Keratinocyte (primary cell): ENCODE measurements at regions not wholly inside any gene's neighbourhood (a gene's known extent, or its start where the extent isn't known, plus 50 kb on each side); places are given as distances from the start of the nearest gene placed in this dataset.

Experiments
- DNase-seq: peaks from one replicate; pipeline ENCODE4 v3.0.0-alpha.2; 2011; ENCODE audit warnings: low read depth, missing footprints, low spot score
- FAIRE-seq: peaks from 2 replicates; lab custom pipeline; 2011; peaks lifted over from hg19 to GRCh38; lab: Jason Lieb, UNC
- H2AFZ ChIP-seq: 2 replicates; pipeline ENCODE4 v1.6.0; 2012; ENCODE audit warnings: low read length, control low read depth, inconsistent platforms; ENCODE audit not compliant: control insufficient read depth
- H3K27ac ChIP-seq: 2 replicates; pipeline ENCODE4 v1.5.1; 2011; ENCODE audit warnings: low read length; ENCODE audit not compliant: control insufficient read depth, insufficient read depth
- H3K27me3 ChIP-seq: 3 replicates; pipeline ENCODE4 v1.6.0; 2011; ENCODE audit warnings: low read length; ENCODE audit not compliant: control insufficient read depth, insufficient read depth; ENCODE audit errors: extremely low read depth
- H3K36me3 ChIP-seq, 2 experiments: 2 replicates in 1 of 2; 3 replicates in 1 of 2; pipeline ENCODE4 v1.5.1; 2011; ENCODE audit warnings: low read length in 2 of 2, mild to moderate bottlenecking in 1 of 2; ENCODE audit not compliant: control insufficient read depth in 2 of 2, insufficient read depth in 2 of 2; ENCODE audit errors: extremely low read depth in 1 of 2
- H3K4me1 ChIP-seq: 3 replicates; pipeline ENCODE4 v1.5.1; 2011; ENCODE audit warnings: low read length; ENCODE audit not compliant: control insufficient read depth, insufficient read depth; ENCODE audit errors: extremely low read depth
- H3K4me2 ChIP-seq: 3 replicates; pipeline ENCODE4 v1.6.0; 2011; ENCODE audit warnings: low read depth, low read length; ENCODE audit not compliant: control insufficient read depth, insufficient read depth; ENCODE audit errors: extremely low read depth
- H3K4me3 ChIP-seq, 3 experiments: fragments of 200-600 bp in 1 of 3; sonication (generic) in 1 of 3; 2 replicates in 2 of 3; 3 replicates in 1 of 3; pipeline ENCODE4 v1.5.1; 2011 to 2016; ENCODE audit warnings: low read length in 3 of 3, mild to moderate bottlenecking in 3 of 3, control low read depth in 2 of 3, inconsistent platforms in 1 of 3, low read depth in 1 of 3, mixed read lengths in 1 of 3, mixed run types in 1 of 3, moderate library complexity in 1 of 3; ENCODE audit not compliant: control insufficient read depth in 2 of 3, insufficient read depth in 2 of 3; ENCODE audit errors: extremely low read depth in 1 of 3
- H3K79me2 ChIP-seq: 2 replicates; pipeline ENCODE4 v1.6.0; 2012; ENCODE audit warnings: low read length; ENCODE audit not compliant: control insufficient read depth, insufficient read depth
- H3K9ac ChIP-seq: 3 replicates; pipeline ENCODE4 v1.6.0; 2011; ENCODE audit warnings: low read length; ENCODE audit not compliant: control insufficient read depth, insufficient read depth; ENCODE audit errors: extremely low read depth
- H3K9me1 ChIP-seq: 3 replicates; pipeline ENCODE4 v1.6.0; 2011; ENCODE audit warnings: low read length; ENCODE audit not compliant: control insufficient read depth, insufficient read depth; ENCODE audit errors: extremely low read depth
- H3K9me3 ChIP-seq: 2 replicates; pipeline ENCODE4 v1.5.1; 2012; ENCODE audit warnings: low read depth, low read length; ENCODE audit not compliant: control insufficient read depth
- H4K20me1 ChIP-seq: 3 replicates; pipeline ENCODE4 v1.6.0; 2011; ENCODE audit warnings: low read length; ENCODE audit not compliant: control insufficient read depth, insufficient read depth; ENCODE audit errors: extremely low read depth
- CTCF ChIP-seq, 3 experiments: IDR thresholded peaks in 1 of 3; conservative IDR thresholded peaks in 1 of 3; optimal IDR thresholded peaks in 1 of 3; 2 replicates in 2 of 3; 3 replicates in 1 of 3; pipeline versions ENCODE3 to v1.5.1; 2011; ENCODE audit warnings: low read length in 3 of 3, mild to moderate bottlenecking in 3 of 3, moderate library complexity in 2 of 3, control low read depth in 1 of 3, inconsistent platforms in 1 of 3; ENCODE audit not compliant: insufficient read depth in 2 of 3; ENCODE audit errors: extremely low read depth in 1 of 3
- EZH2 ChIP-seq: IDR thresholded peaks from one replicate; pipeline ENCODE4 v1.6.1; 2012; ENCODE audit warnings: inconsistent platforms, mild to moderate bottlenecking, low read length, moderate library complexity
- dilution Hi-C: fragments of 300-500 bp; cut with MboI; formaldehyde crosslinking; loops from one replicate; pipeline ENCODE4 v1.7.0; 2020; ENCODE audit warnings: low sequenced_read_pairs; ENCODE audit not compliant: extremely low pct_ligation_motif_present

GRCh38 chr11:95487391-95487790 is 256.4 kb upstream of the SESN3 start:
- Histone ChIP-seq H3K9ac (no peak overlapping the region), H3K27ac (no peak overlapping the region), H3K36me3 (no peaks in the 10 kb centered on the region), H3K27me3 (no peaks in the 10 kb centered on the region), H3K4me3 (no peak overlapping the region), H3K4me2 (no peak overlapping the region), H2AFZ (peak overlapping the region; percentile 9), H4K20me1 (no peaks in the 10 kb centered on the region), H3K79me2 (no peaks in the 10 kb centered on the region), H3K9me1 (no peaks in the 10 kb centered on the region), H3K9me3 (no peaks in the 10 kb centered on the region), H3K4me1 (peaks cover 27% of the 10 kb centered on the region)
- TF ChIP-seq CTCF (optimal IDR thresholded peaks at IDR 0.05 in 1 of 3, IDR thresholded peaks at IDR 0.05 in 1 of 3, conservative IDR thresholded peaks at IDR 0.05 in 1 of 3; ENCODE audit: extremely low read depth in 1 of 3, insufficient read depth in 2 of 3, low read length in 3 of 3) (no peak), EZH2 (no peak)
- DNase-seq, result no peak
- dilution Hi-C loops, result no loop called here
- FAIRE-seq, result peak; percentile 88

GRCh38 chr11:95486979-95487378 is 256.0 kb upstream of the SESN3 start:
- TF ChIP-seq CTCF (optimal IDR thresholded peaks at IDR 0.05 in 1 of 3, IDR thresholded peaks at IDR 0.05 in 1 of 3, conservative IDR thresholded peaks at IDR 0.05 in 1 of 3; ENCODE audit: extremely low read depth in 1 of 3, insufficient read depth in 2 of 3, low read length in 3 of 3), result no peak
- TF ChIP-seq EZH2, result no peak
- no peaks in the 10 kb centered on the region for H3K36me3 ChIP-seq
- H3K4me2 ChIP-seq, result no peak overlapping the region
- H3K4me1 ChIP-seq, result peaks cover 27% of the 10 kb centered on the region
- no peak overlapping the region for H2AFZ ChIP-seq
- H3K9me1 ChIP-seq, result no peaks in the 10 kb centered on the region
- no peaks in the 10 kb centered on the region for H3K79me2 ChIP-seq
- DNase-seq, result no peak
- H3K9ac ChIP-seq, result no peak overlapping the region
- no peaks in the 10 kb centered on the region for H3K9me3 ChIP-seq
- H4K20me1 ChIP-seq, result no peaks in the 10 kb centered on the region
- no peak for FAIRE-seq
- H3K4me3 ChIP-seq, result no peak overlapping the region
- dilution Hi-C loops, result no loop called here
- H3K27me3 ChIP-seq, result no peaks in the 10 kb centered on the region
- H3K27ac ChIP-seq, result no peak overlapping the region
